ENCODE measurements at regions not wholly inside any gene's neighbourhood (a gene's known extent, or its start where the extent isn't known, plus 50 kb on each side); places are given as distances from the start of the nearest gene placed in this dataset.

DNA sequence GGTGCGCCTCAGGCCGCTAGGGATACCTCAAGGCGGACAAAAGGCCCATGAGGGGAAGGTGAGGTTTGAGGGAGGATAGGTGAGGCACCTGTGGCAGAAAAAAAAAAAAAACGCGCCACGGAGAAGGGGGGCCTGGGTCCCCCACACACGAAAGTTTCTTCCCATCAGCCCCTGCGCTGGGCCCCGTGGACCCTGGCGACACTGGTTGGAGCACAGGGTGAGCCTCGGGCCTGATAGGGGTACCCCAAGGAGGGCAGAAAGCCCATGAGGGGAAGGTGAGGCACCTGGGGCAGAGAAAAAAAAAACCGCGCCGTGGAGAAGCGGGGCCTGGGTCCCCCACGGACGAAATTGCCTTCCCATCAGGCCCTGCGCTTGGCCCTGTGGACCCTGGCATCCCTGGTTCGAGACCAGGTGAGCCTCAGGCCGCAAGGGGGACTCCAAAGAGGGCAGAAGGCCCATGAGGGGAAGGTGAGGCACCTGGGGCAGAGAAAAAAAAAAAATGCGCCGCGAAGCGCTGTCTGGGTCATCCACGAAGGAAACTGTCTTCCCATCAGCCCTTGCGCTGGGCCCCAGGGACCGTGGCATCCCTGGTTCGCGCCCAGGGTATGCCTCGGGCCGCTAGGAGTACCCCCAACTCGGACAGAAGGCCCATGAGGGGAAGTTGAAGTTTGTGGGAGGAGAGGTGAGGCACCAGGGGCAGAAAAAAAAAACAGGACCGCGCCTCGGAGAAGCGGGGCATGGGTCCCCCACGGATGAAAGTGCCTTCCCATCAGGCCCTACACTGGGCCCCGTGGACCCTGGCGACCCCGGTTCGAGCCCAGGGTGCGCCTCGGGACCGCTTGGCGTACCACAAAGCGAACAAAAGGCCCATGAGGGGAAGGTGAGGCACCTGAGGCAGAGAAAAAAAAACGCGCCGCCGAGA, 226.2 kb downstream of the CCDC74A start:
- no peak for TF ChIP-seq POLR2AphosphoS5 (IDR thresholded peaks at IDR 0.05)
- TF ChIP-seq, protein P1, sequence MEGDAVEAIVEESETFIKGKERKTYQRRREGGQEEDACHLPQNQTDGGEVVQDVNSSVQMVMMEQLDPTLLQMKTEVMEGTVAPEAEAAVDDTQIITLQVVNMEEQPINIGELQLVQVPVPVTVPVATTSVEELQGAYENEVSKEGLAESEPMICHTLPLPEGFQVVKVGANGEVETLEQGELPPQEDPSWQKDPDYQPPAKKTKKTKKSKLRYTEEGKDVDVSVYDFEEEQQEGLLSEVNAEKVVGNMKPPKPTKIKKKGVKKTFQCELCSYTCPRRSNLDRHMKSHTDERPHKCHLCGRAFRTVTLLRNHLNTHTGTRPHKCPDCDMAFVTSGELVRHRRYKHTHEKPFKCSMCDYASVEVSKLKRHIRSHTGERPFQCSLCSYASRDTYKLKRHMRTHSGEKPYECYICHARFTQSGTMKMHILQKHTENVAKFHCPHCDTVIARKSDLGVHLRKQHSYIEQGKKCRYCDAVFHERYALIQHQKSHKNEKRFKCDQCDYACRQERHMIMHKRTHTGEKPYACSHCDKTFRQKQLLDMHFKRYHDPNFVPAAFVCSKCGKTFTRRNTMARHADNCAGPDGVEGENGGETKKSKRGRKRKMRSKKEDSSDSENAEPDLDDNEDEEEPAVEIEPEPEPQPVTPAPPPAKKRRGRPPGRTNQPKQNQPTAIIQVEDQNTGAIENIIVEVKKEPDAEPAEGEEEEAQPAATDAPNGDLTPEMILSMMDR (IDR thresholded peaks at IDR 0.05 in 8 of 11, conservative IDR thresholded peaks at IDR 0.05 in 3 of 11) = no peak
